OCI-LY7 (cell line): ENCODE measurements at regions not wholly inside any gene's neighbourhood (a gene's known extent, or its start where the extent isn't known, plus 50 kb on each side); places are given as distances from the start of the nearest gene placed in this dataset.

ENCODE experiments used
- EZH2phosphoT487 ChIP-seq: fragments of 200-600 bp; sonication (generic); IDR thresholded peaks from 2 replicates; pipeline ENCODE4 v1.6.1; 2018; ENCODE audit warnings: low read depth, borderline replicate concordance, mild to moderate bottlenecking, mixed run types, antibody characterized with exemption, low read length, moderate library complexity, mixed read lengths
- TF ChIP-seq, protein P1 (sequence below): fragments of 200-600 bp; sonication (generic); conservative IDR thresholded peaks from 2 replicates; pipeline ENCODE4 v1.5.1; 2014; ENCODE audit warnings: mild to moderate bottlenecking, antibody characterized with exemption, low read length, moderate library complexity, mixed read lengths

DNA sequence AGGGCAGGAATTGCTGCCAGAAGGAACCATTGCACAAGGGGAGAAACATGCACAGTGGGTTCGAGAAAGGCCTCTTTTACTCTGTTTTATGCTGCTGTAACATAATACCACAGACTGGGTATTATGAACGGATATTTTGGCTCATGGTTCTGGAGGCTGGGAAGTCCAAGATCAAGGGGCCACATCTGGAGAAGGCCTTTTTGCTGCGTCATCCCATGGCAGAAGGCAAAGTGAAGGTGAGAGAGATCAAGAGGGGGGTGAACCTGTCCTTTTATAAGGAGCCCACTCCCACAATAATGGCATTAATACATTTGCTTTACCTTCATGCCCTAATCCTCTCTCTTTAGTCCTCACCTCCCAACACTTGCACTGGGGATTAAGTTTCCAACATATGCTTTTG lies 136.9 kb upstream of the ALDH1B1 start:
- TF ChIP-seq, protein P1, sequence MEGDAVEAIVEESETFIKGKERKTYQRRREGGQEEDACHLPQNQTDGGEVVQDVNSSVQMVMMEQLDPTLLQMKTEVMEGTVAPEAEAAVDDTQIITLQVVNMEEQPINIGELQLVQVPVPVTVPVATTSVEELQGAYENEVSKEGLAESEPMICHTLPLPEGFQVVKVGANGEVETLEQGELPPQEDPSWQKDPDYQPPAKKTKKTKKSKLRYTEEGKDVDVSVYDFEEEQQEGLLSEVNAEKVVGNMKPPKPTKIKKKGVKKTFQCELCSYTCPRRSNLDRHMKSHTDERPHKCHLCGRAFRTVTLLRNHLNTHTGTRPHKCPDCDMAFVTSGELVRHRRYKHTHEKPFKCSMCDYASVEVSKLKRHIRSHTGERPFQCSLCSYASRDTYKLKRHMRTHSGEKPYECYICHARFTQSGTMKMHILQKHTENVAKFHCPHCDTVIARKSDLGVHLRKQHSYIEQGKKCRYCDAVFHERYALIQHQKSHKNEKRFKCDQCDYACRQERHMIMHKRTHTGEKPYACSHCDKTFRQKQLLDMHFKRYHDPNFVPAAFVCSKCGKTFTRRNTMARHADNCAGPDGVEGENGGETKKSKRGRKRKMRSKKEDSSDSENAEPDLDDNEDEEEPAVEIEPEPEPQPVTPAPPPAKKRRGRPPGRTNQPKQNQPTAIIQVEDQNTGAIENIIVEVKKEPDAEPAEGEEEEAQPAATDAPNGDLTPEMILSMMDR = no peak
- no peak for TF ChIP-seq EZH2phosphoT487
